PC-9 (cell line): ENCODE measurements at regions not wholly inside any gene's neighbourhood (a gene's known extent, or its start where the extent isn't known, plus 50 kb on each side); places are given as distances from the start of the nearest gene placed in this dataset.

Source experiments
- BruUV-seq: library from RNA; stranded (reverse); fragments of 400-500 nt; replicated peaks from 2 replicates; lab custom pipeline; 2021; lab: Mats Ljungman, UMichigan
- CTCF ChIA-PET: fragments of 300-600 bp; sonication (Branson Sonifier 250); formaldehyde crosslinking; loops from one replicate; lab custom pipeline; 2022; ENCODE audit warnings: antibody characterized with exemption; lab: Charles Lee
- POLR2A ChIA-PET: fragments of 300-600 bp; sonication (Branson Sonifier 250); formaldehyde crosslinking; loops from one replicate; lab custom pipeline; 2022; ENCODE audit warnings: antibody characterized with exemption; ENCODE audit not compliant: unreplicated experiment; lab: Charles Lee
- DNase-seq, 2 experiments: peaks; one replicate each; pipeline versions ENCODE4 v3.0.0 to v3.0.0-alpha.2; 2015 to 2022; ENCODE audit warnings: mixed read lengths in 1 of 2
- H2AFZ ChIP-seq: fragments of 200-600 bp; sonication (generic); 2 replicates; pipeline ENCODE4 v1.8.1; 2017; ENCODE audit warnings: antibody characterized with exemption
- H3F3A ChIP-seq: fragments of 200-600 bp; sonication (generic); 2 replicates; pipeline ENCODE4 v1.8.1; 2017; ENCODE audit warnings: antibody characterized with exemption, mild to moderate bottlenecking, low read depth; ENCODE audit not compliant: insufficient read depth
- H3K27ac ChIP-seq: fragments of 200-600 bp; sonication (generic); 2 replicates; pipeline ENCODE4 v1.6.1; 2016; ENCODE audit warnings: mixed run types
- H3K27me3 ChIP-seq: fragments of 200-600 bp; sonication (generic); 2 replicates; pipeline ENCODE4 v1.6.1; 2016; ENCODE audit warnings: low read depth, mixed run types; ENCODE audit not compliant: insufficient read depth
- H3K36me3 ChIP-seq: fragments of 200-600 bp; sonication (generic); 2 replicates; pipeline ENCODE4 v1.6.1; 2016; ENCODE audit warnings: low read depth, mixed run types
- H3K4me1 ChIP-seq: fragments of 200-600 bp; sonication (generic); replicated peaks from 2 replicates; pipeline ENCODE4 v1.6.1; 2016; ENCODE audit warnings: mixed run types; ENCODE audit not compliant: insufficient read depth
- H3K4me2 ChIP-seq: fragments of 200-600 bp; sonication (generic); 2 replicates; pipeline ENCODE4 v1.6.1; 2017; ENCODE audit warnings: mixed run types
- H3K4me3 ChIP-seq: fragments of 200-600 bp; sonication (generic); 2 replicates; pipeline ENCODE4 v1.6.1; 2016; ENCODE audit warnings: mixed run types
- H3K79me2 ChIP-seq: fragments of 200-600 bp; sonication (generic); 2 replicates; pipeline ENCODE4 v1.6.1; 2017; ENCODE audit warnings: low read depth, mixed run types
- H3K9me2 ChIP-seq: fragments of 200-600 bp; sonication (generic); 2 replicates; pipeline ENCODE4 v1.8.1; 2017; ENCODE audit warnings: mild to moderate bottlenecking; ENCODE audit not compliant: insufficient read depth
- H3K9me3 ChIP-seq: fragments of 200-600 bp; sonication (generic); 2 replicates; pipeline ENCODE4 v1.8.1; 2016; ENCODE audit warnings: low read depth; ENCODE audit not compliant: insufficient read depth
- H4K20me1 ChIP-seq: fragments of 200-600 bp; sonication (generic); 2 replicates; pipeline ENCODE4 v1.8.1; 2017; ENCODE audit not compliant: insufficient read depth
- CTCF ChIP-seq: fragments of 200-600 bp; sonication (generic); conservative IDR thresholded peaks from 2 replicates; pipeline ENCODE4 v1.6.1; 2017; ENCODE audit warnings: mixed run types, antibody characterized with exemption, mild to moderate bottlenecking, moderate library complexity
- EZH2 ChIP-seq: fragments of 200-600 bp; sonication (generic); IDR thresholded peaks from 2 replicates; pipeline ENCODE4 v1.8.0; 2017; ENCODE audit warnings: antibody characterized with exemption, low read depth
- intact Hi-C: fragments of 100-400 bp; cut with micrococcal nuclease; formaldehyde crosslinking; loops from one replicate; pipeline ENCODE4 v1.10.0; 2022; ENCODE audit not compliant: unreplicated experiment

- Histone ChIP-seq H3K79me2 (no peaks in the 10 kb centered on the region), H3K27me3 (no peaks in the 10 kb centered on the region), H3K4me2 (no peak overlapping the region), H3F3A (no peaks in the 10 kb centered on the region), H3K4me1 (0 out of 2 replicates have a peak, but pooled peaks cover under 1% of the 10 kb centered on the region), H2AFZ (no peak overlapping the region), H4K20me1 (no peaks in the 10 kb centered on the region), H3K9me3 (peaks cover 3% of the 10 kb centered on the region), H3K9me2 (no peaks in the 10 kb centered on the region; the same call in 1 of the 2 replicates), H3K4me3 (no peak overlapping the region), H3K36me3 (no peaks in the 10 kb centered on the region), H3K27ac (no peak overlapping the region)
- POLR2A ChIA-PET = no interaction called here
- intact Hi-C loops = no loop called here
- CTCF ChIA-PET = interaction anchor here (0.5 kb wide), 1 partner anchor 1391 kb away, joined by 3 read pairs; no protein-coding TSS in a partner anchor
- DNase-seq = no peak
- BruUV-seq = no TSS peak
- no peak for TF ChIP-seq CTCF
- TF ChIP-seq EZH2 = no peak
Measured at GRCh38 chr5:120375248-120375647, 88.9 kb upstream of the PRR16 start.

GRCh38 chr5:120380644-120381043 is 83.5 kb upstream of the PRR16 start:
- no peak for TF ChIP-seq CTCF
- no peak for TF ChIP-seq EZH2
- BruUV-seq = no TSS peak
- no peaks in the 10 kb centered on the region for H3K27me3 ChIP-seq
- H3K4me2 ChIP-seq = no peak overlapping the region
- H3K4me3 ChIP-seq = no peak overlapping the region
- no peaks in the 10 kb centered on the region for H3K36me3 ChIP-seq
- POLR2A ChIA-PET = no interaction called here
- no peak overlapping the region for H2AFZ ChIP-seq
- H3K9me2 ChIP-seq = no peaks in the 10 kb centered on the region
- H3K4me1 ChIP-seq = no peaks in the 10 kb centered on the region
- DNase-seq = no peak
- H3K27ac ChIP-seq = no peak overlapping the region
- H3K9me3 ChIP-seq = no peaks in the 10 kb centered on the region; the same call in 1 of the 2 replicates
- no peaks in the 10 kb centered on the region for H3K79me2 ChIP-seq
- H4K20me1 ChIP-seq = no peaks in the 10 kb centered on the region
- intact Hi-C loops = no loop called here
- H3F3A ChIP-seq = no peaks in the 10 kb centered on the region
- CTCF ChIA-PET = no interaction called here

GRCh38 chr5:120382833-120383232 is 81.3 kb upstream of the PRR16 start:
- CTCF ChIA-PET = no interaction called here
- intact Hi-C loops = no loop called here

More at GRCh38 chr5:120382833-120383232, 81.3 kb upstream of the PRR16 start:
- TF ChIP-seq EZH2 (no peak), CTCF (no peak)
- no peak overlapping the region for H3K4me3 ChIP-seq
- no TSS peak for BruUV-seq
- H4K20me1 ChIP-seq = no peaks in the 10 kb centered on the region
- no peaks in the 10 kb centered on the region for H3K9me2 ChIP-seq
- H3F3A ChIP-seq = no peaks in the 10 kb centered on the region
- H3K36me3 ChIP-seq = no peaks in the 10 kb centered on the region
- no peaks in the 10 kb centered on the region for H3K79me2 ChIP-seq
- no peak overlapping the region for H3K27ac ChIP-seq
- peaks cover 5% of the 10 kb centered on the region for H3K4me1 ChIP-seq
- no peaks in the 10 kb centered on the region for H3K27me3 ChIP-seq
- POLR2A ChIA-PET = no interaction called here
- no peak overlapping the region for H2AFZ ChIP-seq
- H3K4me2 ChIP-seq = no peak overlapping the region
- DNase-seq = no peak
- H3K9me3 ChIP-seq = no peaks in the 10 kb centered on the region; the same call in 1 of the 2 replicates
